ENCODE measurements at regions not wholly inside any gene's neighbourhood (a gene's known extent, or its start where the extent isn't known, plus 50 kb on each side); places are given as distances from the start of the nearest gene placed in this dataset.

DNA sequence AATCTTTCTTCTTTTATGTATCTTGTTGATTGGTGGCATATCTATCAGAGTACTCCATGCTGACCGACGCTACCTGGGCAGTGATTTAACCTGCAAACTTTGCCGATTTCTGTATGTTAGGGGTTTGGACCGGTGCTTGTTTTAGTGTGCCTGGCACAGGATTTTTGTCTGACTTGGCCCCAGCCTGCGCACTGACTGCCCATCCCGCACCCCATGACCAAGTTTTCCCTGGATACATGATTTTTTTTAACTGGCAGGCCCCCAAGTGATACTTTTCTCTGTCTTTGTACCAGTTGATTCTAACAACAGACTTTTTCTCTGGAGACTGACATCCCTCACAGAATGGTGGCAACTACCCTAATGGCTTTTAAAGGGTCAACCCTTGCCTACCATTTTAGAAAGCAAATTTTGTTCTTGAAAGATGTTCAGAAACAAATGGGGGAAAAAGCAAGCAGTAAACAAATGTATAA lies 69.0 kb upstream of the C1QTNF9B start:
- TF ChIP-seq, protein P1, sequence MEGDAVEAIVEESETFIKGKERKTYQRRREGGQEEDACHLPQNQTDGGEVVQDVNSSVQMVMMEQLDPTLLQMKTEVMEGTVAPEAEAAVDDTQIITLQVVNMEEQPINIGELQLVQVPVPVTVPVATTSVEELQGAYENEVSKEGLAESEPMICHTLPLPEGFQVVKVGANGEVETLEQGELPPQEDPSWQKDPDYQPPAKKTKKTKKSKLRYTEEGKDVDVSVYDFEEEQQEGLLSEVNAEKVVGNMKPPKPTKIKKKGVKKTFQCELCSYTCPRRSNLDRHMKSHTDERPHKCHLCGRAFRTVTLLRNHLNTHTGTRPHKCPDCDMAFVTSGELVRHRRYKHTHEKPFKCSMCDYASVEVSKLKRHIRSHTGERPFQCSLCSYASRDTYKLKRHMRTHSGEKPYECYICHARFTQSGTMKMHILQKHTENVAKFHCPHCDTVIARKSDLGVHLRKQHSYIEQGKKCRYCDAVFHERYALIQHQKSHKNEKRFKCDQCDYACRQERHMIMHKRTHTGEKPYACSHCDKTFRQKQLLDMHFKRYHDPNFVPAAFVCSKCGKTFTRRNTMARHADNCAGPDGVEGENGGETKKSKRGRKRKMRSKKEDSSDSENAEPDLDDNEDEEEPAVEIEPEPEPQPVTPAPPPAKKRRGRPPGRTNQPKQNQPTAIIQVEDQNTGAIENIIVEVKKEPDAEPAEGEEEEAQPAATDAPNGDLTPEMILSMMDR (IDR thresholded peaks at IDR 0.05; ENCODE audit: extremely low read depth in 1 of 2, insufficient read depth in 1 of 2, low read depth in 1 of 2, low read length in 2 of 2): no peak
- no peak for TF ChIP-seq POLR2A (IDR thresholded peaks at IDR 0.05; ENCODE audit: low read depth, low read length)
- no peak for TF ChIP-seq EZH2 (IDR thresholded peaks at IDR 0.05; ENCODE audit: borderline replicate concordance, low read depth, low read length, severe bottlenecking)
- no peak for TF ChIP-seq MYC (IDR thresholded peaks at IDR 0.05; ENCODE audit: low read depth, low read length)
- TF ChIP-seq POLR2AphosphoS5 (IDR thresholded peaks at IDR 0.05; ENCODE audit: insufficient read depth, low read depth, low read length): no peak

Measured in endothelial cell of umbilical vein (primary cell).